Mononuclear cell (primary cell): ENCODE measurements at regions not wholly inside any gene's neighbourhood (a gene's known extent, or its start where the extent isn't known, plus 50 kb on each side); places are given as distances from the start of the nearest gene placed in this dataset.

Source experiments
- H3K27me3 ChIP-seq: 2 replicates; pipeline ENCODE4 v1.6.0; 2011; ENCODE audit warnings: low read length, control low read depth; ENCODE audit not compliant: insufficient read depth
- H3K4me1 ChIP-seq: 2 replicates; pipeline ENCODE4 v1.5.1; 2011; ENCODE audit warnings: mild to moderate bottlenecking, low read length, control low read depth; ENCODE audit not compliant: insufficient read depth
- H3K4me3 ChIP-seq: 2 replicates; pipeline ENCODE4 v1.5.1; 2011; ENCODE audit warnings: mild to moderate bottlenecking, low read length, moderate library complexity
- H3K9me3 ChIP-seq: 2 replicates; pipeline ENCODE4 v1.5.1; 2011; ENCODE audit warnings: low read depth, mild to moderate bottlenecking, control low read depth, low read length

DNA sequence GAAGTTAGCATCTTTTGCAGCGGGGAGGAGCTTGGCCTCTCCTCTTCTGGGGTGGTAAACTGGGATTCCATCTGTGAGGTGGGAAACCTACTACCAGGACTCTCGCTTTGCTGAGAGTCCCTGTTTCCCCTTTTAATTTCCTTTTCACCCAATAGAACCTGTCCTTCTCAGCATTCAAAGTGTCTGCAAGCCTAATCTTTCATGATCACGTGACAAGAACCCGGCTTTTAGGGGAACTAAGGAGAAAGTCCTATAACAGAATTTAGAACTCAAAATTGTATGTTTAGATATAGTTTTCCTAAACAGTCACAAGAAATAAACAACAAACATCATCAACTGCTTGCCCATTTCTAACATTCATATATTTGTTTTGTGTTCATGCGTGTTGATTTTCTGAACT, 103.6 kb upstream of the CDH19 start:
- Histone ChIP-seq H3K4me1 (no peaks in the 10 kb centered on the region), H3K27me3 (no peaks in the 10 kb centered on the region), H3K9me3 (no peaks in the 10 kb centered on the region), H3K4me3 (no peak overlapping the region)

- no peaks in the 10 kb centered on the region for H3K9me3 ChIP-seq
- no peaks in the 10 kb centered on the region for H3K27me3 ChIP-seq
- H3K4me3 ChIP-seq = no peak overlapping the region
- H3K4me1 ChIP-seq = no peaks in the 10 kb centered on the region
Measured at GRCh38 chr18:66695281-66695680, 91.4 kb upstream of the CDH19 start.

DNA sequence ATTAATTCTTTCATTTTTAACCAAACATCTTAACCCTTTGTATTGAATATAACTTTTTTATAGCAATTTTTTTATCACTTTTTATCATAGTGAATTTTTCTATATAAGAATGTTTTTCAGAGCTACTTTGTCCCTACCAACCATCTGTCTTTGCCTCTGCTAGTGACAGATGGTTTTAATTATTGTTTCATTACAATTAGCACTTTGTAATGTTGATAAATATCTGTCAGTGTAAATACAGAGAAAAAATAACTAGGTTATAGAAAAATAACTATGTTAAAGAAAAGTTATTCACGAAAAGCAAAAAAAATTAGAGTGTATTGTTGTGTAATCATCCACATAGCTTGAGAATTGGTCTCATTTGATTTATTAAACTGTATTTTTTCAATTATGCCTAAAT, 91.0 kb upstream of the CDH19 start:
- Histone ChIP-seq H3K27me3 (no peaks in the 10 kb centered on the region), H3K4me3 (no peak overlapping the region), H3K4me1 (no peaks in the 10 kb centered on the region), H3K9me3 (no peaks in the 10 kb centered on the region)

DNA sequence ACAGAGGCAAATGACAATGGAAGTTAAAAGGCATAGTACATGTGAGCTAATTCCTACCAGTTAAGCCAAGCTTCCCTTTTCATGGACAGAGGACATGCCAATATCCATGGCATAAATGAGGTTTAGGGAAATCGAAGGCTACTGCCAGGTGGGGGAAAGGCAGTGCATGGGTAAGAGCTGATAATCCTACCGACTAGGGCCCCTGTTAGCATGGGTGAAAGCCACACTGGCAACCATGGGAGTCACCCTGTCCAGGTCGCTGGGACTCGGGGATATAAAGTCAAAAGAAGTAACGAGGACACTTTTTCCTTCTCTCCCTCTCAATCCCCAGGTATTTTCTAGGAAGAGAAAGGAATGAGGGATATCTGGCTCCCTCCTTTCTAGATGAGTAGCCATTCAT, 83.7 kb upstream of the CDH19 start:
- Histone ChIP-seq H3K27me3 (no peaks in the 10 kb centered on the region), H3K4me1 (peaks cover 3% of the 10 kb centered on the region), H3K9me3 (no peaks in the 10 kb centered on the region), H3K4me3 (no peak overlapping the region)

GRCh38 chr18:66682855-66683322, 79.0 kb upstream of the CDH19 start:
- no peaks in the 10 kb centered on the region for H3K9me3 ChIP-seq
- H3K4me1 ChIP-seq = peaks cover 3% of the 10 kb centered on the region
- no peaks in the 10 kb centered on the region for H3K27me3 ChIP-seq
- no peak overlapping the region for H3K4me3 ChIP-seq

DNA sequence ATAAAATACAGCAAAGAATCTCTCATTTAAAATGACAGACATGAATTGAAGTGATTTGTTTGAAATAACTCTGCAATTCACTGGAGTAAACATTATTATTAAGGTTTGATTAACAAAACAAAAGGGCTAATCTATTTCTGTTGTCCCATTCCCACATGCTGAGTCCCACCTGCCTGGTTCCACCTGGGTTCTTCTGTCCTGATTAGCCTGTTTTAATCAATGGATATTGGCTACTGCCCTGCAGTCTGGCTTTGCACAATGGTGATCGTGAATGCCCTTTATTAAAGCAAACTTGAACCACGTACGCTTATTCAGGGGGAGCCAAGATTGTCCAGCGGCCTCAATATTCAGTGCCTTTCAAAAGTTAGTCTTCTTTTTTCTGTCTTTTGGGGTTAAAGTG, 72.8 kb upstream of the CDH19 start:
- H3K4me3 ChIP-seq = no peak overlapping the region
- no peaks in the 10 kb centered on the region for H3K4me1 ChIP-seq
- no peaks in the 10 kb centered on the region for H3K9me3 ChIP-seq
- no peaks in the 10 kb centered on the region for H3K27me3 ChIP-seq

GRCh38 chr18:66674286-66674685, 70.4 kb upstream of the CDH19 start:
- H3K4me1 ChIP-seq = no peaks in the 10 kb centered on the region
- H3K27me3 ChIP-seq = no peaks in the 10 kb centered on the region

DNA sequence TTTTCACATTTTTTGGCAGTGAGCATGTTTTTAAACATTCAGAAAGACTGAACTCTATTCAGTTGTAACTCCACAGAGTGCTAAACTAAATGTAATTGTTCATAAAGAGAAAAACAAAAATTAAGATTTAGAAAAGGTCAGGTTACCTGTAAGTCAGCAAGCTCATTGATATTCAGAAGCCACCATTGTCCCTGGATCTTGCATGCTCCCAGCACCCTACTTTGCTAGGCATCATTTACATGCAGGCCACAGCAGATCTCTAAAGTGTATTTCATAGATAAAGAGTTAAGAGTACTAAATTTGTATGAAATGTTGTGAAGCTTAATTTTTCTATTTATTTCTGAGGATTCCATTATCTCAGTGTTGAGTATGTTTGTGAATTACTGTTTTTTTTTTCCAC, 64.8 kb upstream of the CDH19 start:
- Histone ChIP-seq H3K4me3 (no peak overlapping the region), H3K9me3 (no peaks in the 10 kb centered on the region), H3K27me3 (no peaks in the 10 kb centered on the region), H3K4me1 (no peaks in the 10 kb centered on the region)

More at GRCh38 chr18:66674286-66674685, 70.4 kb upstream of the CDH19 start:
- H3K9me3 ChIP-seq = no peaks in the 10 kb centered on the region
- H3K4me3 ChIP-seq = no peak overlapping the region

GRCh38 chr18:66662632-66663031, 58.7 kb upstream of the CDH19 start:
- H3K4me3 ChIP-seq = no peak overlapping the region
- no peaks in the 10 kb centered on the region for H3K27me3 ChIP-seq
- H3K4me1 ChIP-seq = no peaks in the 10 kb centered on the region
- no peaks in the 10 kb centered on the region for H3K9me3 ChIP-seq

DNA sequence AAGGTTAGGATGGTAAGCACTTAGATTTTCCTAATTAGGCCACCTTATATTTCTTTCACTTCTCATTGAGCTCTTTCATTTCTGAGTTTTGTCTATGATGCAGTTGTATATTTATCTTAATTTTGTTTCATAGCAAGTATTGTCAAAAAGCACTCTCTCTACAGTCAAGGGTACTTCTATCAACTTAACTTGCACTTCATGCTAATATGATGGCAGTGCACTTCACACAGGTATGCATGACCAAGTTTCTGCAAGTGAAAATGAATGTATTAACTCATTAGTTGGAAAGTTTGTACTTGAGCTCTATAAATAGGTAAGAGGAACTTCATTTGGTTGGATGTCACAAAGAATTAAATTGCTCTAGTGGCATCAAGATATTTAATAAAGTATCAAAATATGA, 51.5 kb upstream of the CDH19 start:
- H3K4me1 ChIP-seq = no peaks in the 10 kb centered on the region
- no peak overlapping the region for H3K4me3 ChIP-seq
- H3K27me3 ChIP-seq = no peaks in the 10 kb centered on the region
- H3K9me3 ChIP-seq = no peaks in the 10 kb centered on the region
